Epithelial cell of prostate (primary cell): ENCODE measurements at regions not wholly inside any gene's neighbourhood (a gene's known extent, or its start where the extent isn't known, plus 50 kb on each side); places are given as distances from the start of the nearest gene placed in this dataset.
"Not testable (repeated sequence)": the region's sequence is repeated elsewhere in the genome, so short reads cannot be mapped to it uniquely, and the experiment has no call there.

Source experiments
- DNase-seq: peaks from one replicate; pipeline ENCODE4 v3.0.0-alpha.2; 2011; ENCODE audit warnings: low read depth, low spot score
- H3K27ac ChIP-seq: fragments of 450-650 bp; 2 replicates; pipeline ENCODE4 v1.5.1; 2017; ENCODE audit warnings: mild to moderate bottlenecking

- no peak for DNase-seq
Observed at GRCh38 chr4:66376921-66377320, 706.6 kb upstream of the EPHA5 start.

GRCh38 chr4:66376396-66376795 is 706.1 kb upstream of the EPHA5 start:
- H3K27ac ChIP-seq: no peak overlapping the region
- no peak for DNase-seq

More at GRCh38 chr4:66376921-66377320, 706.6 kb upstream of the EPHA5 start:
- H3K27ac ChIP-seq: no peak overlapping the region

DNA sequence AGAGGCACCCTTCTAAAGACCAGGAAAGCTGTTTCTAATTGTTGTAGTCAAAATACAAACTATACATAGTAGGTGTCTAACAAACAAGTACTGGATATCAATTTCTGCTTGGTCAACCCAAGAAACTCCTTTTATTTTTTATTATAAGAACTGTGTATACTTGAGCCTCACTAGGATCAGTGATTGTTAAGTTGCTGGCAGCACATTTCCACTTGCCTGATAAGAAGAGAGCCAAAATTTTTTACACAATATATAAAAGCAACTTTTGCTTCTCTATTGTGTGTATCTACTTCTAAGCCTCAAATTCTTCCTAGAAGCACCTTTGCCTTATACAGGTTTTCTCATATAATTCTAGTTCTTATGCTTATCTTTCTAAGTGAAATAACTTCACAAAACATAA is 703.0 kb upstream of the EPHA5 start:
- H3K27ac ChIP-seq: no peak overlapping the region
- no peak for DNase-seq

GRCh38 chr4:66372706-66373105 is 702.4 kb upstream of the EPHA5 start:
- H3K27ac ChIP-seq: no peak overlapping the region
- DNase-seq: no peak

- no peak for DNase-seq
- no peak overlapping the region for H3K27ac ChIP-seq
Observed at GRCh38 chr4:66367043-66367660, 696.9 kb upstream of the EPHA5 start.

- not testable (repeated sequence) for DNase-seq, H3K27ac ChIP-seq
Observed at GRCh38 chr4:66360395-66360794, 690.1 kb upstream of the EPHA5 start.

- no peak for DNase-seq
- no peak overlapping the region for H3K27ac ChIP-seq
Observed at GRCh38 chr4:66357316-66357715, 687.0 kb upstream of the EPHA5 start.

GRCh38 chr4:66355328-66355727 is 685.0 kb upstream of the EPHA5 start:
- no peak overlapping the region for H3K27ac ChIP-seq
- no peak for DNase-seq

DNA sequence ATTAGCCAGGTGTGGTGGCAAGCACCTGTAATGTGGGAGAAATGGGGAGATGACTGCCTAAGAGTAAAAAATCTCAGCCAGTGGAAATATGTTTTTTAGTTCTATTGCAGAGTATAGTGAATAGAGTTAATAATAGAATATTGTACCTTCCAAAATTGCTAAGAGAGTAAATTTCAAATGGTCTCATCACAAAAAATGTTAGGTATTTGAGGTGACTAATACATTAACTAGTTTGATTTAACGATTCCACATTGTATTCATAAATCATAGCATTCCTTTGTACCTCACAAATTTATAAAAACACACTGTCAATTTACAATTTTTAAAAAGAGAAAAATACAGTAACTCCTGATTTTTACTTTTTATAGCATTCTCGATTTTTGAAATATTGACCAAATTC is 681.5 kb upstream of the EPHA5 start:
- DNase-seq: no peak
- no peak overlapping the region for H3K27ac ChIP-seq

GRCh38 chr4:66340286-66340893 is 670.1 kb upstream of the EPHA5 start:
- no peak overlapping the region for H3K27ac ChIP-seq
- no peak for DNase-seq

DNA sequence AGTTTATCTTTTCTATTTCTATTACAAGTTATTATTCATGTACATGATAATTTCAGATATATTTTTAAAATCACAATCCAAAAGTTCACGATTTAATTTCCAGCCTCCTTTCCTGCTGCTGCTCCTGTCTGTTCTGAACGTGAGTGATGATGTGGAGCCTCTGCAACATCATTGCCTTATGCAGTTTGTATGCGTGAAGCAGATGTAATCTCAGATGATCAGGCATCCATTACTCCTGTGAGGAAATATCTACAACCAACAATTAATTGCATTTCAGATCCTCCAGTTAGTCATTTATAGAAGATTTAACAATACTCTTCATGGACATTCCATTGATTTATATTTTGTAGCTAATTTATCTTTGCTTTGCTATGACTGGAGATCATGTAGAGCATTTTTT is 668.7 kb upstream of the EPHA5 start:
- H3K27ac ChIP-seq: no peak overlapping the region
- DNase-seq: no peak

DNA sequence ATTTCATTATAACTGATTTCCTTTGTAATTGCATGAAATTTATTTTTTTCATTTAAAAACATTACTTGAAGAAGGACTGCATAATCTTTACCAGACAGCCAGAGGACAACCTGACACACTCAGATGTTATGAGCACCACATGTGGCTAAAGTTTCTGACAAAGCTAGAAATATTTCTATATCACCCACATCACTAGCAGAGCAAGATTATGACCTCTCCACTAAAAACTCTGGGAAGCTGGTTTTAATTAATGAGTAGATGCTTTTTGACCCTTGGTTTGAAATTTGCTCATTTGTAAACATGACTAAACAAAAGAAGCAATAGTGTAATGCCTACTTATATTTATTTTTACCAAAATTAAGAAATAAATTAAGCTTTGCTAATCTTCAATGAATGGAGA is 661.5 kb upstream of the EPHA5 start:
- no peak overlapping the region for H3K27ac ChIP-seq
- DNase-seq: no peak

DNA sequence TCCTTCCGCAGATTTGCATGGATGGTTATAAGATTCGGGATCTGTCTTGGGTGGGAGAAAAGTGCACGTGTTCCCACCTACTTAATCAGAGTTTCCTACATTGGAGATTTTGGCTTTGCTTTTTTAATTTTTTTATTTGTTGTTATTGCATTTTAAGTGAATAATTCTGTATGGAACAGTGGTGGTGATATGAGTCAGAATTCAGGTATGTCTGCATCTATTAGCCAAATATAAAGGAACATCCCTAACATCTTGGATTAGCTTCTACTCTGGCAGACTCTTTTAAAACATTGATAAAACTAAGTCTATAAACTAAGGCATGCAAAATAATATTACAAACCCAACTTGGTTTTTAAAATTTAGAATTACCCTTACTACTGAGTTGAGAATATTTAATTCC is 659.8 kb upstream of the EPHA5 start:
- DNase-seq: no peak
- H3K27ac ChIP-seq: no peak overlapping the region

GRCh38 chr4:66328803-66329574 is 658.7 kb upstream of the EPHA5 start:
- H3K27ac ChIP-seq: no peak overlapping the region
- no peak for DNase-seq

DNA sequence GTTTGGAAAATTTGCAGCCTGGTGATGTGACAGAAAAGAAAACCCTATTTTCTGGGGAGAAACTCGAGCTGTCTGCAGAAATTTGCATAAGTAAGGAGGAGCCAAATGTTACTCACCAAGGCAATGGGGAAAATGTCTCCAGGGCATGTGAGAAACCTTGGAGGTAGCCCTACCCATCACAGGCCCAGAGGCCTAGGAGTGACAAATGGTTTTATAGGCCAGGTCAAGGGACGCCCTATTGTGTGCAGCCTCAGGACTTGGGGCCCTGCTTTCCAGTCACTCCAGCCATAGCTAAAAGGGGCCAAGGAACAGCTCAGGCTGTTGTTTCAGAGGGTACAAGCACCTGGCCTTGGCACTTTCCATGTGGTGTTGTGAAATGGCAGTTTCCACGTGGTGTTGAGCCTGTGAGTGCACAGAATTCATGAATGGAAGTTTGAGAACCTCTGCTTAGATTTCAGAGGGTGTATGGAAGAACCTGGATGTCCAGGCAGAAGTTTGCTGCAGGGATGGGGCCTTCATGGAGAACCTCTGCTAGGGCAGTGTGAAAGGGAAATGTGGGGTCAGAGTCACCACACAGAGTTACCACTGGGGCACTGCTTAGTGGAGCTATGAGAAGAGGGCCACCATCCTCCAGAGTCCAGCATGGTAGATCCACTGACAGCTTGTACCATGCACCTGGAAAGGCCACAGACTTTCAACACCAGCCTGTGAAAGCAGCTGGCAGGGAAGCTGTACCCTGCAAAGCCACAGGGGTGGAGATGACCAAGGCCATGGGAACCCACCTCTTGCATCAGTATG is 637.6 kb upstream of the EPHA5 start:
- no peak for DNase-seq
- H3K27ac ChIP-seq: no peak overlapping the region

- no peak for DNase-seq
- H3K27ac ChIP-seq: no peak overlapping the region
Observed at GRCh38 chr4:66300336-66300934, 630.1 kb upstream of the EPHA5 start.

DNA sequence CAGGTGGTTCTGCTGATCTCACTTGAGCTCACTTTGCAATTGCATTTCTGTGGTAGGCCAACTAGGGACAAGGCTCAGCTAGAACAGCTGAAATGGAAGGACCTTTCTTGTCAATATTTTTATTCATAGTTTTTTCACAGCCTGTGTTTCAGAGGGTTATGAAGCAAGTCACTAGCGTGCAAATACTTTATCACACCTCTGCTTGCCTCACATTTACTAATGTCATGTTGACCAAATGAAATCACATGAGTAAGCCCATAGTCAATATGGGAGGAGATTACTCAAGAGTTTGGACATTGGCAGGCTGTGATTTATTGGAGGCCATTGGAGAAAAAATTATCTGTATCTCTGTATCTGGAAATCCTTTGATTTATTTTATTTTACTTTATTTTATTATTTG is 628.3 kb upstream of the EPHA5 start:
- H3K27ac ChIP-seq: no peak overlapping the region
- no peak for DNase-seq

DNA sequence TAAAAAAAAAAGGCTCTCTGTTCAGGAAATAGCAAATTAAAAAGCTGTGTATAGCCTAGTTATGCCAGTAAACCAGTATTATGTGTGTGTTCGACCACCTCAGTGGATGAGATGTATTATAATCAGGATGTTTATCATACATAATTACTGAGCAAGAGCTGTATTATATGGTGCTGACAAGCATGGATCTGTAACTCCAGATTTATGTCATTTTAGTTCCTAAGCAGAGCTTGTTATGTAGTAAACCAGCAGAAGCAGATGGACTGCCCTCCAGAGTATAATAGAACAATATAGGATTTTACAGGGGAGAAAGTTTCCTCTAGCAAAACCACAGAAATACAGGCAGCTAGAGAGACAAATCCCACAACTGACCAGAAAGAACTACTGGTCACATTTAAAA is 627.4 kb upstream of the EPHA5 start:
- H3K27ac ChIP-seq: no peak overlapping the region
- no peak for DNase-seq

GRCh38 chr4:66294638-66295037 is 624.3 kb upstream of the EPHA5 start:
- no peak overlapping the region for H3K27ac ChIP-seq
- peak; percentile 12 for DNase-seq

- no peak for DNase-seq
- H3K27ac ChIP-seq: no peak overlapping the region
Observed at GRCh38 chr4:66284991-66285451, 614.7 kb upstream of the EPHA5 start.
